Thymus (tissue), 11 donors: ENCODE measurements at regions not wholly inside any gene's neighbourhood (a gene's known extent, or its start where the extent isn't known, plus 50 kb on each side); places are given as distances from the start of the nearest gene placed in this dataset.

ENCODE experiments used
- DNase-seq, 9 donors: peaks; one replicate each; pipeline ENCODE4 v3.0.0-alpha.2; 2013; ENCODE audit warnings: low spot score in 9 of 9, low read depth in 6 of 9, missing footprints in 1 of 9
- H3K27ac ChIP-seq, 2 donors: one replicate each; pipeline ENCODE4 v1.5.1; 2013; ENCODE audit warnings: control low read depth in 1 of 2, low read depth in 1 of 2, low read length in 1 of 2, mild to moderate bottlenecking in 1 of 2, moderate library complexity in 1 of 2
- H3K27me3 ChIP-seq, 2 donors: one replicate each; pipeline ENCODE4 v1.5.1; 2013; ENCODE audit warnings: low read length in 1 of 2; ENCODE audit not compliant: control insufficient read depth in 2 of 2, insufficient read depth in 1 of 2
- H3K36me3 ChIP-seq, 2 donors: one replicate each; pipeline ENCODE4 v1.5.1; 2013; ENCODE audit warnings: low read length in 1 of 2, mild to moderate bottlenecking in 1 of 2, moderate library complexity in 1 of 2; ENCODE audit not compliant: control insufficient read depth in 2 of 2, insufficient read depth in 2 of 2
- H3K4me1 ChIP-seq, 2 donors: one replicate each; pipeline ENCODE4 v1.5.1; 2013; ENCODE audit warnings: low read length in 2 of 2; ENCODE audit not compliant: control insufficient read depth in 2 of 2, insufficient read depth in 2 of 2
- H3K4me3 ChIP-seq, 2 donors: one replicate each; pipeline ENCODE4 v1.5.1; 2013; ENCODE audit warnings: low read length in 2 of 2, control low read depth in 1 of 2, mild to moderate bottlenecking in 1 of 2
- H3K9me3 ChIP-seq, 2 donors: one replicate each; pipeline ENCODE4 v1.5.1; 2013; ENCODE audit warnings: low read length in 1 of 2, mild to moderate bottlenecking in 1 of 2; ENCODE audit not compliant: control insufficient read depth in 2 of 2, insufficient read depth in 1 of 2
- WGBS: extraction: QIAGEN DNeasy Blood & Tissue Kit; methylation state at CpG from one replicate; pipeline ENCODE4 v1.1.7; 2013; 5-methylcytosine and 5-hydroxymethylcytosine counted together
- donor health status: healthy.

- Histone ChIP-seq H3K36me3 (no peaks in the 10 kb centered on the region), H3K4me1 (no peaks in the 10 kb centered on the region), H3K9me3 (no peaks in the 10 kb centered on the region), H3K4me3 (no peak overlapping the region), H3K27ac (no peak overlapping the region), H3K27me3 (no peaks in the 10 kb centered on the region)
- DNase-seq = no peak
Observed at GRCh38 chr2:102091121-102091520, 51.4 kb upstream of the IL1R1 start.

GRCh38 chr2:102091908-102092307 lies 50.6 kb upstream of the IL1R1 start:
- DNase-seq = no peak
- Histone ChIP-seq H3K27me3 (no peaks in the 10 kb centered on the region), H3K27ac (no peak overlapping the region), H3K4me1 (no peaks in the 10 kb centered on the region), H3K9me3 (no peaks in the 10 kb centered on the region), H3K36me3 (no peaks in the 10 kb centered on the region), H3K4me3 (no peak overlapping the region)
- WGBS = 100% methylated on average over 1 of the region's 1 CpG

GRCh38 chr2:102092535-102092934 lies 50.0 kb upstream of the IL1R1 start:
- Histone ChIP-seq H3K36me3 (no peaks in the 10 kb centered on the region), H3K27ac (no peak overlapping the region), H3K27me3 (no peaks in the 10 kb centered on the region), H3K4me3 (no peak overlapping the region), H3K4me1 (no peaks in the 10 kb centered on the region), H3K9me3 (no peaks in the 10 kb centered on the region)
- WGBS = 97% methylated on average over 7 of the region's 7 CpGs
- DNase-seq = no peak
